WI38 (cell line): ENCODE measurements at regions not wholly inside any gene's neighbourhood (a gene's known extent, or its start where the extent isn't known, plus 50 kb on each side); places are given as distances from the start of the nearest gene placed in this dataset.

Experiments
- H3K4me3 ChIP-seq: 2 replicates; pipeline ENCODE4 v1.5.1; 2011; ENCODE audit warnings: low read depth, mild to moderate bottlenecking, control low read depth, low read length
- CTCF ChIP-seq: IDR thresholded peaks from 2 replicates; pipeline ENCODE4 v1.5.1; 2012; ENCODE audit warnings: low read depth, mild to moderate bottlenecking, control low read depth, low read length

GRCh38 chr3:162103808-162104207 is 607.2 kb downstream of the OTOL1 start:
- TF ChIP-seq CTCF = no peak
- H3K4me3 ChIP-seq = no peak overlapping the region

- H3K4me3 ChIP-seq = no peak overlapping the region
- TF ChIP-seq CTCF = no peak
Observed at GRCh38 chr3:162111861-162112260, 615.3 kb downstream of the OTOL1 start.

- TF ChIP-seq CTCF = no peak
- H3K4me3 ChIP-seq = no peak overlapping the region
Observed at GRCh38 chr3:162112719-162113118, 616.1 kb downstream of the OTOL1 start.

- TF ChIP-seq CTCF = no peak
- no peak overlapping the region for H3K4me3 ChIP-seq
Observed at GRCh38 chr3:162117961-162118360, 621.4 kb downstream of the OTOL1 start.

GRCh38 chr3:162119651-162120050 is 623.0 kb downstream of the OTOL1 start:
- TF ChIP-seq CTCF = no peak
- H3K4me3 ChIP-seq = no peak overlapping the region

- no peak for TF ChIP-seq CTCF
- no peak overlapping the region for H3K4me3 ChIP-seq
Observed at GRCh38 chr3:162122405-162122804, 625.8 kb downstream of the OTOL1 start.

- TF ChIP-seq CTCF = no peak
Observed at GRCh38 chr3:162125790-162126189, 629.2 kb downstream of the OTOL1 start.

More at GRCh38 chr3:162125790-162126189, 629.2 kb downstream of the OTOL1 start:
- H3K4me3 ChIP-seq = no peak overlapping the region
